HL-60 (cell line): ENCODE measurements at regions not wholly inside any gene's neighbourhood (a gene's known extent, or its start where the extent isn't known, plus 50 kb on each side); places are given as distances from the start of the nearest gene placed in this dataset.

Experiments
- DNase-seq, 2 experiments: peaks; one replicate each; pipeline ENCODE4 v3.0.0-alpha.2; 2010 to 2020; ENCODE audit warnings: low read depth in 1 of 2, low spot score in 1 of 2
- H3K27ac ChIP-seq: fragments of 250-450 bp; sonication (Bioruptor Pico); replicated peaks from 2 replicates; pipeline ENCODE4 v1.5.1; 2020; ENCODE audit warnings: mild to moderate bottlenecking, moderate library complexity
- H3K27me3 ChIP-seq: fragments of 250-450 bp; sonication (Bioruptor Pico); 2 replicates; pipeline ENCODE4 v1.5.1; 2021; ENCODE audit warnings: mild to moderate bottlenecking, moderate library complexity; ENCODE audit not compliant: insufficient read depth, poor library complexity, severe bottlenecking
- H3K4me3 ChIP-seq: replicated peaks from 2 replicates; pipeline ENCODE4 v1.5.1; 2011; ENCODE audit warnings: mild to moderate bottlenecking, control low read depth, low read length; ENCODE audit not compliant: insufficient read depth
- GABPA ChIP-seq: IDR thresholded peaks from 2 replicates; pipeline ENCODE4 v1.6.1; 2012; ENCODE audit warnings: low read depth
- POLR2AphosphoS5 ChIP-seq: IDR thresholded peaks from 2 replicates; pipeline ENCODE4 v1.6.1; 2012; ENCODE audit warnings: low read depth
- SPI1 ChIP-seq: IDR thresholded peaks from 2 replicates; pipeline ENCODE4 v1.6.1; 2012; ENCODE audit warnings: low read depth, mild to moderate bottlenecking, borderline replicate concordance
- TF ChIP-seq, protein P1 (sequence below): IDR thresholded peaks from one replicate; pipeline ENCODE4 v1.5.1; 2011; ENCODE audit warnings: low read length, control low read depth, inconsistent platforms; ENCODE audit not compliant: insufficient read depth
- TF ChIP-seq, protein P2 (sequence below): IDR thresholded peaks from 2 replicates; pipeline ENCODE4 v1.6.1; 2012; ENCODE audit warnings: low read depth; ENCODE audit not compliant: insufficient replicate concordance

DNA sequence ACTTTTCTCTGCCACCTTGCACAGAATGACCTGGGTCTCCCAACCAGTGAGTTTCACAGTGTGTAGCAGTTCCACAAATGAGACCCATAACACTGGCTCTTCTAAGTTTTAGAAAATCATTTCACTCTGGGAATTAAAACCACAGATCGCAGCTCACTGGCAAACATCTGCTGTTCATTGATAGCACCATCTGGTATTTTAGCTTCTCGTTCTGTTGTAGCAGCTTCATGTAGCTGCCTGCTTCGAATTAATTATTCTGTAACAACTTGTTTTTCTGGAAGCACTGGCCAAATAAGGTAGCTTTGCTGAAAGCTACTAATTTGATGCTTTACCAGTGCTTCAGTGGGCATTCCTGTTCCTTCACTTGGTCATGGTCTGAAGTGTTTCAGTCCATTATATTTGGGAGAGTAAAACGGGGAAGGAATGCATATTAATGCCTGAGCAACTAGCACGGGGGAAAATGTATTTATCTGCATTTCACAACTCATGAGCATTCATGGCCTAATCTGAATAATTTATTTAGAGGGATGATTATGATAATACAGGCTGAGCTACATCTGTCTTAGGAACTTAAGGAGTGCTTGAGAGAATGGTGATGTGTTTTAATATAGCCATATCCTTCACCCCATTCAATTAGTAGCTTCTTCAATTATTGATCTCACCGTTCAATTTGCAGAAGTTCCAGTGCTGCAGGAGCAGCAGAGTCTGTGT is 447.4 kb downstream of the XPNPEP1 start:
- Histone ChIP-seq H3K27ac (no peak overlapping the region), H3K27me3 (no peaks in the 10 kb centered on the region), H3K4me3 (no peak overlapping the region)
- TF ChIP-seq, protein P1, sequence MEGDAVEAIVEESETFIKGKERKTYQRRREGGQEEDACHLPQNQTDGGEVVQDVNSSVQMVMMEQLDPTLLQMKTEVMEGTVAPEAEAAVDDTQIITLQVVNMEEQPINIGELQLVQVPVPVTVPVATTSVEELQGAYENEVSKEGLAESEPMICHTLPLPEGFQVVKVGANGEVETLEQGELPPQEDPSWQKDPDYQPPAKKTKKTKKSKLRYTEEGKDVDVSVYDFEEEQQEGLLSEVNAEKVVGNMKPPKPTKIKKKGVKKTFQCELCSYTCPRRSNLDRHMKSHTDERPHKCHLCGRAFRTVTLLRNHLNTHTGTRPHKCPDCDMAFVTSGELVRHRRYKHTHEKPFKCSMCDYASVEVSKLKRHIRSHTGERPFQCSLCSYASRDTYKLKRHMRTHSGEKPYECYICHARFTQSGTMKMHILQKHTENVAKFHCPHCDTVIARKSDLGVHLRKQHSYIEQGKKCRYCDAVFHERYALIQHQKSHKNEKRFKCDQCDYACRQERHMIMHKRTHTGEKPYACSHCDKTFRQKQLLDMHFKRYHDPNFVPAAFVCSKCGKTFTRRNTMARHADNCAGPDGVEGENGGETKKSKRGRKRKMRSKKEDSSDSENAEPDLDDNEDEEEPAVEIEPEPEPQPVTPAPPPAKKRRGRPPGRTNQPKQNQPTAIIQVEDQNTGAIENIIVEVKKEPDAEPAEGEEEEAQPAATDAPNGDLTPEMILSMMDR = no peak
- TF ChIP-seq POLR2AphosphoS5 = no peak
- TF ChIP-seq, protein P2, sequence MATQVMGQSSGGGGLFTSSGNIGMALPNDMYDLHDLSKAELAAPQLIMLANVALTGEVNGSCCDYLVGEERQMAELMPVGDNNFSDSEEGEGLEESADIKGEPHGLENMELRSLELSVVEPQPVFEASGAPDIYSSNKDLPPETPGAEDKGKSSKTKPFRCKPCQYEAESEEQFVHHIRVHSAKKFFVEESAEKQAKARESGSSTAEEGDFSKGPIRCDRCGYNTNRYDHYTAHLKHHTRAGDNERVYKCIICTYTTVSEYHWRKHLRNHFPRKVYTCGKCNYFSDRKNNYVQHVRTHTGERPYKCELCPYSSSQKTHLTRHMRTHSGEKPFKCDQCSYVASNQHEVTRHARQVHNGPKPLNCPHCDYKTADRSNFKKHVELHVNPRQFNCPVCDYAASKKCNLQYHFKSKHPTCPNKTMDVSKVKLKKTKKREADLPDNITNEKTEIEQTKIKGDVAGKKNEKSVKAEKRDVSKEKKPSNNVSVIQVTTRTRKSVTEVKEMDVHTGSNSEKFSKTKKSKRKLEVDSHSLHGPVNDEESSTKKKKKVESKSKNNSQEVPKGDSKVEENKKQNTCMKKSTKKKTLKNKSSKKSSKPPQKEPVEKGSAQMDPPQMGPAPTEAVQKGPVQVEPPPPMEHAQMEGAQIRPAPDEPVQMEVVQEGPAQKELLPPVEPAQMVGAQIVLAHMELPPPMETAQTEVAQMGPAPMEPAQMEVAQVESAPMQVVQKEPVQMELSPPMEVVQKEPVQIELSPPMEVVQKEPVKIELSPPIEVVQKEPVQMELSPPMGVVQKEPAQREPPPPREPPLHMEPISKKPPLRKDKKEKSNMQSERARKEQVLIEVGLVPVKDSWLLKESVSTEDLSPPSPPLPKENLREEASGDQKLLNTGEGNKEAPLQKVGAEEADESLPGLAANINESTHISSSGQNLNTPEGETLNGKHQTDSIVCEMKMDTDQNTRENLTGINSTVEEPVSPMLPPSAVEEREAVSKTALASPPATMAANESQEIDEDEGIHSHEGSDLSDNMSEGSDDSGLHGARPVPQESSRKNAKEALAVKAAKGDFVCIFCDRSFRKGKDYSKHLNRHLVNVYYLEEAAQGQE = no peak
- DNase-seq = no peak

DNA sequence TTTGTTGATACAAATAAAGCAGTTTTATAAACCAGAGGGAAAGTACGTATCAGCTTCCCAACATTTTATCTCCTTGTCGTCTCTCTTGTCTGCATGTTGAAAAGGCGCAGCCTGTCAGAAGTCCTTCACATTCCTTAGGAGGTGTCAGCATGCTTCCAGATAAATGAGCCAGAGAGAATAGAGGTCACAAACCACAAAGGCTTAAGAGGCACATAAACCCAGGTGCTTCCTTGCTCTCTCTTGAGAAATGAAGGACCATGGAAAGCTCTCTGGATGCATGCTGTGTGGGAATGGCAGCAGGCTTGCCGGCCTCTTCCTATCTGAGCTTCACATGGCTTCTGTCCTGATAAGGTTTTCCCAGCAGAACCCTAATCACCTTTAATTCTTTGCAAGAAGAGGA is 448.5 kb downstream of the XPNPEP1 start:
- DNase-seq = no peak
- Histone ChIP-seq H3K4me3 (no peak overlapping the region), H3K27me3 (no peaks in the 10 kb centered on the region), H3K27ac (no peak overlapping the region)
- TF ChIP-seq SPI1 = no peak
- no peak for TF ChIP-seq POLR2AphosphoS5
- no peak for TF ChIP-seq GABPA
- TF ChIP-seq, protein P2 = no peak
- TF ChIP-seq, protein P1 = no peak

DNA sequence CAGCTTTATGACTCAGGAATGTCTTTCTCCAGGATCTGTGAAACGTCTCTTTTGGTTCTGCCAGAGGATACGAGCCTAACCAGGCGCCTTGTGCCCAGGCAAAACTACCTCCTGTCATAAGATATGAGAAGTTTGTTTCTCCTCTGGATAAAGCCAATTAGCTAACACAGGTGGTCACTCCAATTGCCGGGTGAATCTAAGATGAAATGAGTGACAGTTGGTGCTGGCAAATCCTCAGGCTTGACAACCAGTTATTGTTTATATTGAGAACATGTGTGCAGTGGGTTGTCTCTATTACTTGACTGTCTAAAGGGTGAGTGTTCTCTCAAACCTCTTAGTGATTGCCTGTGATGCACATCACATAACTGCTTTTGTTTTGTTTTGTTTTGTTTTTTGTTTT is 449.1 kb downstream of the XPNPEP1 start:
- DNase-seq = no peak
- no peak for TF ChIP-seq GABPA
- TF ChIP-seq, protein P2 = no peak
- TF ChIP-seq, protein P1 = no peak
- TF ChIP-seq POLR2AphosphoS5 = no peak
- TF ChIP-seq SPI1 = no peak
- Histone ChIP-seq H3K27me3 (no peaks in the 10 kb centered on the region), H3K4me3 (no peak overlapping the region), H3K27ac (no peak overlapping the region)
